HG02884 (cell line): ENCODE measurements at regions not wholly inside any gene's neighbourhood (a gene's known extent, or its start where the extent isn't known, plus 50 kb on each side); places are given as distances from the start of the nearest gene placed in this dataset.

Experiments
- ATAC-seq: cut with Tn5 transposase; IDR thresholded peaks from one replicate; pipeline ENCODE4 v1.9.1; 2021; ENCODE audit warnings: mild to moderate bottlenecking, moderate library complexity; ENCODE audit not compliant: unreplicated experiment

- no peak for ATAC-seq
Measured at GRCh38 chr19:28497887-28498286, 715.1 kb downstream of the UQCRFS1 start.

GRCh38 chr19:28497137-28497536 lies 715.8 kb downstream of the UQCRFS1 start:
- no peak for ATAC-seq

GRCh38 chr19:28495046-28495445 lies 717.9 kb downstream of the UQCRFS1 start:
- ATAC-seq, result no peak

GRCh38 chr19:28494461-28494860 lies 718.5 kb downstream of the UQCRFS1 start:
- ATAC-seq, result no peak

- no peak for ATAC-seq
Measured at GRCh38 chr19:28493884-28494283, 719.1 kb downstream of the UQCRFS1 start.

- ATAC-seq, result no peak
Measured at GRCh38 chr19:28492621-28493020, 720.3 kb downstream of the UQCRFS1 start.

GRCh38 chr19:28492201-28492600 lies 720.8 kb downstream of the UQCRFS1 start:
- no peak for ATAC-seq

- ATAC-seq, result no peak
Measured at GRCh38 chr19:28489776-28490175, 723.2 kb downstream of the UQCRFS1 start.

- no peak for ATAC-seq
Measured at GRCh38 chr19:28489126-28489660, 723.8 kb downstream of the UQCRFS1 start.

GRCh38 chr19:28487999-28488398 lies 725.0 kb downstream of the UQCRFS1 start:
- ATAC-seq, result no peak

- ATAC-seq, result no peak
Measured at GRCh38 chr19:28486926-28487325, 726.0 kb downstream of the UQCRFS1 start.

GRCh38 chr19:28486473-28486872 lies 726.5 kb downstream of the UQCRFS1 start:
- ATAC-seq, result no peak

GRCh38 chr19:28485292-28485691 lies 727.7 kb downstream of the UQCRFS1 start:
- no peak for ATAC-seq

GRCh38 chr19:28483197-28483596 lies 729.8 kb downstream of the UQCRFS1 start:
- ATAC-seq, result no peak

GRCh38 chr19:28482221-28482620 lies 730.7 kb downstream of the UQCRFS1 start:
- no peak for ATAC-seq

- ATAC-seq, result no peak
Measured at GRCh38 chr19:28481674-28482073, 731.3 kb downstream of the UQCRFS1 start.

- no peak for ATAC-seq
Measured at GRCh38 chr19:28475525-28475924, 737.4 kb downstream of the UQCRFS1 start.

- no peak for ATAC-seq
Measured at GRCh38 chr19:28472843-28473242, 740.1 kb downstream of the UQCRFS1 start.

- no peak for ATAC-seq
Measured at GRCh38 chr19:28471731-28472510, 741.0 kb downstream of the UQCRFS1 start.

GRCh38 chr19:28469544-28469943 lies 743.4 kb downstream of the UQCRFS1 start:
- ATAC-seq, result no peak

- ATAC-seq, result no peak
Measured at GRCh38 chr19:28468701-28469459, 744.1 kb downstream of the UQCRFS1 start.
